Astrocyte (in vitro differentiated cells and primary cell): ENCODE measurements at regions not wholly inside any gene's neighbourhood (a gene's known extent, or its start where the extent isn't known, plus 50 kb on each side); places are given as distances from the start of the nearest gene placed in this dataset.

Experiments used
- DNase-seq: peaks from one replicate; pipeline ENCODE4 v3.0.0-alpha.2; 2010; ENCODE audit warnings: low read depth
- FAIRE-seq: peaks from 2 replicates; lab custom pipeline; 2011; peaks lifted over from hg19 to GRCh38; lab: Jason Lieb, UNC
- H2AFZ ChIP-seq: 2 replicates; pipeline ENCODE4 v1.6.0; 2012; ENCODE audit warnings: low read depth, low read length, inconsistent platforms
- H3K27ac ChIP-seq: 2 replicates; pipeline ENCODE4 v1.5.1; 2011; ENCODE audit warnings: low read depth, low read length, inconsistent platforms
- H3K27me3 ChIP-seq: 2 replicates; pipeline ENCODE4 v1.6.0; 2011; ENCODE audit warnings: low read length, inconsistent platforms; ENCODE audit not compliant: insufficient read depth
- H3K36me3 ChIP-seq: 2 replicates; pipeline ENCODE4 v1.5.1; 2011; ENCODE audit warnings: low read length, inconsistent platforms; ENCODE audit not compliant: insufficient read depth
- H3K4me1 ChIP-seq: 2 replicates; pipeline ENCODE4 v1.5.1; 2011; ENCODE audit warnings: low read length, inconsistent platforms; ENCODE audit not compliant: insufficient read depth
- H3K4me2 ChIP-seq: 2 replicates; pipeline ENCODE4 v1.6.0; 2012; ENCODE audit warnings: low read length, inconsistent platforms
- H3K4me3 ChIP-seq: 2 replicates; pipeline ENCODE4 v1.5.1; 2011; ENCODE audit warnings: low read depth, mild to moderate bottlenecking, low read length, inconsistent platforms; ENCODE audit not compliant: insufficient read depth
- H3K79me2 ChIP-seq: 2 replicates; pipeline ENCODE4 v1.6.0; 2012; ENCODE audit warnings: mild to moderate bottlenecking, low read length, inconsistent platforms; ENCODE audit not compliant: insufficient read depth
- H3K9ac ChIP-seq: 2 replicates; pipeline ENCODE4 v1.6.0; 2012; ENCODE audit warnings: mild to moderate bottlenecking, low read length, inconsistent platforms
- H3K9me3 ChIP-seq: 2 replicates; pipeline ENCODE4 v1.5.1; 2012; ENCODE audit warnings: low read depth, mild to moderate bottlenecking, low read length, inconsistent platforms; ENCODE audit not compliant: insufficient read depth
- H4K20me1 ChIP-seq: 2 replicates; pipeline ENCODE4 v1.6.0; 2012; ENCODE audit warnings: low read length, inconsistent platforms; ENCODE audit not compliant: insufficient read depth
- H3K27ac Mint-ChIP-seq: one replicate; pipeline ENCODE4 v1.8.0; 2021; ENCODE audit warnings: mild to moderate bottlenecking, mixed read lengths; ENCODE audit not compliant: unreplicated experiment
- H3K27me3 Mint-ChIP-seq: one replicate; pipeline ENCODE4 v1.8.0; 2021; ENCODE audit warnings: low read depth, mixed read lengths; ENCODE audit not compliant: unreplicated experiment
- H3K36me3 Mint-ChIP-seq: one replicate; pipeline ENCODE4 v1.8.0; 2021; ENCODE audit warnings: low read depth, mixed read lengths; ENCODE audit not compliant: unreplicated experiment
- H3K4me1 Mint-ChIP-seq: one replicate; pipeline ENCODE4 v1.8.0; 2021; ENCODE audit warnings: low read depth, mixed read lengths; ENCODE audit not compliant: unreplicated experiment
- H3K4me3 Mint-ChIP-seq: one replicate; pipeline ENCODE4 v1.8.0; 2021; ENCODE audit warnings: mild to moderate bottlenecking, moderate library complexity, mixed read lengths; ENCODE audit not compliant: unreplicated experiment
- H3K9me3 Mint-ChIP-seq: one replicate; pipeline ENCODE4 v1.8.0; 2021; ENCODE audit warnings: mild to moderate bottlenecking, mixed read lengths; ENCODE audit not compliant: unreplicated experiment
- CTCF ChIP-seq: IDR thresholded peaks from 2 replicates; pipeline ENCODE4 v1.5.1; 2011; ENCODE audit warnings: low read depth, mild to moderate bottlenecking, inconsistent platforms, low read length, moderate library complexity; ENCODE audit not compliant: insufficient read depth
- EZH2 ChIP-seq: IDR thresholded peaks from 2 replicates; pipeline ENCODE4 v1.6.1; 2012; ENCODE audit warnings: mild to moderate bottlenecking, low read length, inconsistent platforms; ENCODE audit not compliant: insufficient read depth

- no peak overlapping the region for H3K9ac ChIP-seq
- H3K4me2 ChIP-seq, result no peak overlapping the region
- no peak overlapping the region for H3K27ac ChIP-seq
- DNase-seq, result no peak
- FAIRE-seq, result no peak
- Mint-ChIP-seq H3K4me3 (no peak overlapping the region), H3K27me3 (peaks cover 14% of the 10 kb centered on the region), H3K9me3 (peaks cover 19% of the 10 kb centered on the region), H3K4me1 (no peaks in the 10 kb centered on the region), H3K36me3 (peaks cover 2% of the 10 kb centered on the region), H3K27ac (no peak overlapping the region)
- H3K36me3 ChIP-seq, result no peaks in the 10 kb centered on the region
- no peaks in the 10 kb centered on the region for H4K20me1 ChIP-seq
- no peak overlapping the region for H2AFZ ChIP-seq
- TF ChIP-seq EZH2 (no peak), CTCF (no peak)
- H3K27me3 ChIP-seq, result no peaks in the 10 kb centered on the region
- H3K79me2 ChIP-seq, result no peaks in the 10 kb centered on the region
- H3K4me3 ChIP-seq, result no peak overlapping the region
- H3K9me3 ChIP-seq, result peaks cover 15% of the 10 kb centered on the region
- peaks cover 6% of the 10 kb centered on the region for H3K4me1 ChIP-seq
Measured at GRCh38 chr2:239881031-239881471, 144.1 kb downstream of the NDUFA10 start.

GRCh38 chr2:239880396-239880795, 144.7 kb downstream of the NDUFA10 start:
- Mint-ChIP-seq H3K9me3 (peaks cover 19% of the 10 kb centered on the region), H3K27ac (no peak overlapping the region), H3K4me3 (no peak overlapping the region), H3K4me1 (no peaks in the 10 kb centered on the region), H3K36me3 (peaks cover 2% of the 10 kb centered on the region), H3K27me3 (peaks cover 15% of the 10 kb centered on the region)
- H3K79me2 ChIP-seq, result no peaks in the 10 kb centered on the region
- H3K27ac ChIP-seq, result no peak overlapping the region
- no peaks in the 10 kb centered on the region for H4K20me1 ChIP-seq
- no peak for TF ChIP-seq CTCF
- TF ChIP-seq EZH2, result no peak
- peaks cover 15% of the 10 kb centered on the region for H3K9me3 ChIP-seq
- H2AFZ ChIP-seq, result no peak overlapping the region
- no peaks in the 10 kb centered on the region for H3K27me3 ChIP-seq
- DNase-seq, result no peak
- H3K36me3 ChIP-seq, result no peaks in the 10 kb centered on the region
- H3K9ac ChIP-seq, result no peak overlapping the region
- H3K4me1 ChIP-seq, result peaks cover 6% of the 10 kb centered on the region
- no peak overlapping the region for H3K4me2 ChIP-seq
- H3K4me3 ChIP-seq, result no peak overlapping the region
- no peak for FAIRE-seq

DNA sequence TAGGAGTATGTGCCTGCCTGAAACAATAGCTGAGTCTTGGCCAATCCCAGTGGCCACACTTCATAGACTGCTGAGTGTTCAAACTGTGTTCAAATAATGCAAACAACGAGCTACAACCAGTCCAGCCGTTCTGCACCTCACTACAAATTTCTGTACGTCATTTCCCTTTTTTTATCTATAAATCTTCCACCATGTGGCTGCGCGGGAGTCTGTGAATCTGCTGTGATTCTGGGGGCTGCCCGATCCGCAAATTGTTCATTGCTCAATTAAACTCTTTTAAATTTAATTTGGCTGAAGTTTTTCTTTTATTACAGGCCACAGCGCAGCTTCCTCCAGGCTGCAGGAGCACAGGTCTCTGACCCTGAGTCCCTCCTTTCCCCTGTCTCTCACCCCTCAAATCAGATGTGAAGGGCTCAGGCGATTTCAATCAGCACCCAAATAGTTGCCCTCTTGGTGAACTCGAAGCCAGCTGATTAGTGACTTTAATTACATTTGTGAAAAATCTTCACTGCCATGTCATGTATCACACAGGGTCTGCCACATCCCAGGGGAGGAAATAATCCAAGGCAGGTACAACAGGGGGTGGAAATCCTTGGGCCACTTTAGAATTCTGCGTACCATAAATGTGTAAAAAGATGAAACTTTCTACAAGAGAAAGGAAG, 145.6 kb downstream of the NDUFA10 start:
- Histone ChIP-seq H3K36me3 (no peaks in the 10 kb centered on the region), H3K9me3 (peaks cover 15% of the 10 kb centered on the region), H3K27me3 (no peaks in the 10 kb centered on the region), H3K27ac (no peak overlapping the region), H3K4me1 (peaks cover 6% of the 10 kb centered on the region), H3K9ac (no peak overlapping the region), H3K4me2 (no peak overlapping the region), H3K4me3 (no peak overlapping the region), H4K20me1 (no peaks in the 10 kb centered on the region), H2AFZ (no peak overlapping the region), H3K79me2 (no peaks in the 10 kb centered on the region)
- no peaks in the 10 kb centered on the region for H3K36me3 Mint-ChIP-seq
- DNase-seq (no peak), FAIRE-seq (no peak)
- H3K9me3 Mint-ChIP-seq, result peaks cover 13% of the 10 kb centered on the region
- H3K4me1 Mint-ChIP-seq, result no peaks in the 10 kb centered on the region
- H3K27ac Mint-ChIP-seq, result no peak overlapping the region
- TF ChIP-seq CTCF (no peak), EZH2 (no peak)
- peaks cover 20% of the 10 kb centered on the region for H3K27me3 Mint-ChIP-seq
- H3K4me3 Mint-ChIP-seq, result no peak overlapping the region
